Left lung (tissue), 4 donors: ENCODE measurements at regions not wholly inside any gene's neighbourhood (a gene's known extent, or its start where the extent isn't known, plus 50 kb on each side); places are given as distances from the start of the nearest gene placed in this dataset.

Experiments
- ATAC-seq: fragments of 200-7000 bp; cut with Tn5 transposase; one replicate; pipeline ENCODE4 v1.9.1; 2020; ENCODE audit warnings: moderate library complexity
- DNase-seq, 4 donors: peaks; one replicate each; pipeline ENCODE4 v3.0.0-alpha.2; 2013 to 2020
- H3K27ac ChIP-seq, 2 donors: fragments of 200-600 bp; sonication (generic) in 1 of 2; one replicate each; pipeline versions ENCODE4 v1.5.0 to v1.8.0; 2020 to 2021
- H3K27me3 ChIP-seq, 2 donors: fragments of 200-600 bp; sonication (generic) in 1 of 2; one replicate each; pipeline versions ENCODE4 v1.5.0 to v1.8.0; 2020 to 2021
- H3K36me3 ChIP-seq, 2 donors: fragments of 200-600 bp; sonication (generic) in 1 of 2; one replicate each; pipeline versions ENCODE4 v1.5.0 to v1.8.0; 2020 to 2021
- H3K4me1 ChIP-seq, 2 donors: fragments of 200-600 bp; one replicate each; pipeline ENCODE4 v1.8.0; 2021
- H3K4me3 ChIP-seq, 2 donors: fragments of 200-600 bp; sonication (generic) in 1 of 2; one replicate each; pipeline versions ENCODE4 v1.5.0 to v1.8.0; 2020 to 2021; ENCODE audit warnings: mild to moderate bottlenecking in 1 of 2
- H3K9me3 ChIP-seq, 2 donors: fragments of 200-600 bp; sonication (generic) in 1 of 2; one replicate each; pipeline versions ENCODE4 v1.5.0 to v1.8.0; 2020 to 2021
- CTCF ChIP-seq, 2 donors: fragments of 200-600 bp; sonication (generic) in 1 of 2; IDR thresholded peaks; one replicate each; pipeline versions ENCODE4 v1.5.0 to v1.8.0; 2021; ENCODE audit warnings: antibody characterized with exemption in 2 of 2
- intact Hi-C, 2 donors: fragments of 100-400 bp; cut with DNase I; formaldehyde crosslinking; loops; one replicate each; pipeline versions ENCODE4 v1.11.2 to v1.14.2; 2022
- donor health status: DM: no; HTN: yes; CAD: no.
- donor health status: DM: no; HTN: no; CAD: no.

GRCh38 chr4:135744928-135745327 is 1543.3 kb upstream of the PABPC4L start:
- intact Hi-C loops: no loop called here
- H3K27ac ChIP-seq: no peak overlapping the region
- ATAC-seq (no peak), DNase-seq (no peak)
- H3K36me3 ChIP-seq: no peaks in the 10 kb centered on the region
- H3K4me1 ChIP-seq: no peaks in the 10 kb centered on the region
- H3K27me3 ChIP-seq: no peaks in the 10 kb centered on the region
- TF ChIP-seq CTCF (IDR thresholded peaks at IDR 0.05): no peak
- peaks cover 0 to 6% of the 10 kb centered on the region in 2 donors for H3K9me3 ChIP-seq
- no peak overlapping the region for H3K4me3 ChIP-seq

GRCh38 chr4:135741583-135741982 is 1540.0 kb upstream of the PABPC4L start:
- Histone ChIP-seq H3K27me3 (no peaks in the 10 kb centered on the region), H3K27ac (no peak overlapping the region), H3K4me3 (no peak overlapping the region), H3K9me3 (peaks cover 0 to 2% of the 10 kb centered on the region in 2 donors), H3K36me3 (no peaks in the 10 kb centered on the region), H3K4me1 (no peaks in the 10 kb centered on the region)
- no peak for DNase-seq
- no peak for TF ChIP-seq CTCF (IDR thresholded peaks at IDR 0.05)
- ATAC-seq: no peak
- intact Hi-C loops: no loop called here

- ATAC-seq (no peak), DNase-seq (no peak)
- H3K9me3 ChIP-seq: no peaks in the 10 kb centered on the region
- no peaks in the 10 kb centered on the region for H3K27me3 ChIP-seq
- TF ChIP-seq CTCF (IDR thresholded peaks at IDR 0.05): no peak
- no peaks in the 10 kb centered on the region for H3K4me1 ChIP-seq
- intact Hi-C loops: no loop called here
- H3K36me3 ChIP-seq: no peaks in the 10 kb centered on the region
- no peak overlapping the region for H3K27ac ChIP-seq
- no peak overlapping the region for H3K4me3 ChIP-seq
These were observed 1537.8 kb upstream of the PABPC4L start for GRCh38 chr4:135739354-135739753.

- Histone ChIP-seq H3K27ac (no peak overlapping the region), H3K4me1 (no peaks in the 10 kb centered on the region), H3K36me3 (no peaks in the 10 kb centered on the region), H3K27me3 (no peaks in the 10 kb centered on the region), H3K9me3 (no peaks in the 10 kb centered on the region), H3K4me3 (no peak overlapping the region)
- TF ChIP-seq CTCF (IDR thresholded peaks at IDR 0.05): no peak
- intact Hi-C loops: no loop called here
- ATAC-seq (no peak), DNase-seq (no peak)
These were observed 1533.9 kb upstream of the PABPC4L start for GRCh38 chr4:135735512-135735911.

GRCh38 chr4:135732448-135732847 is 1530.9 kb upstream of the PABPC4L start:
- ATAC-seq: no peak
- intact Hi-C loops: no loop called here
- Histone ChIP-seq H3K9me3 (no peaks in the 10 kb centered on the region), H3K4me3 (no peak overlapping the region), H3K36me3 (no peaks in the 10 kb centered on the region), H3K27me3 (no peaks in the 10 kb centered on the region), H3K4me1 (no peaks in the 10 kb centered on the region), H3K27ac (no peak overlapping the region)
- DNase-seq: no peak
- TF ChIP-seq CTCF (IDR thresholded peaks at IDR 0.05): no peak
